K562 (cell line): ENCODE measurements at regions not wholly inside any gene's neighbourhood (a gene's known extent, or its start where the extent isn't known, plus 50 kb on each side); places are given as distances from the start of the nearest gene placed in this dataset.

Experiments
- ATAC-seq: fragments of 200-7000 bp; cut with Tn5 transposase; 3 replicates; pipeline ENCODE4 v1.9.1; 2020; ENCODE audit warnings: moderate library complexity
- BruUV-seq: library from RNA; stranded (reverse); fragments of 400-500 nt; replicated peaks from 2 replicates; lab custom pipeline; 2021; lab: Mats Ljungman, UMichigan
- CTCF ChIA-PET: fragments of 300-600 bp; formaldehyde crosslinking; extraction: SDS; loops from one replicate; lab custom pipeline; 2021; ENCODE audit warnings: low intra/inter-chr PET ratio; lab: Yijun Ruan, JAX
- POLR2A ChIA-PET: fragments of 300-600, 350-650 bp; sonication (Branson Sonifier 250); formaldehyde crosslinking; extraction: SDS; loops from one replicate; lab custom pipeline; 2021; ENCODE audit warnings: antibody characterized with exemption, inconsistent platforms; lab: Yijun Ruan, JAX
- DNase-seq, 4 experiments: peaks; one replicate each; pipeline versions ENCODE4 v3.0.0 to v3.0.0-alpha.2; 2011 to 2018; ENCODE audit warnings: low spot score in 3 of 4, mixed read lengths in 3 of 4; ENCODE audit errors: extremely low read depth in 1 of 4
- FAIRE-seq: peaks from 2 replicates; lab custom pipeline; 2011; peaks lifted over from hg19 to GRCh38; lab: Jason Lieb, UNC
- H2AFZ ChIP-seq: 2 replicates; pipeline ENCODE4 v1.6.0; 2011; ENCODE audit warnings: low read depth, low read length, control low read depth, inconsistent platforms
- H3K27ac ChIP-seq: fragments of 200-600 bp; 3 replicates; pipeline ENCODE4 v1.8.0; 2011; ENCODE audit warnings: low read depth, mild to moderate bottlenecking, control low read depth, inconsistent platforms, low read length, moderate library complexity, mixed read lengths; ENCODE audit errors: extremely low read depth
- H3K27me3 ChIP-seq, 2 experiments: fragments of 300-600 bp in 1 of 2; 2 replicates in 1 of 2; 3 replicates in 1 of 2; pipeline versions ENCODE4 v1.6.0 to v1.8.0; 2011; ENCODE audit warnings: inconsistent platforms in 2 of 2, low read length in 2 of 2, mild to moderate bottlenecking in 1 of 2, mixed read lengths in 1 of 2, moderate library complexity in 1 of 2; ENCODE audit not compliant: control insufficient read depth in 2 of 2, insufficient read depth in 2 of 2
- H3K36me3 ChIP-seq: fragments of 300-600 bp; 3 replicates; pipeline ENCODE4 v1.8.0; 2011; ENCODE audit warnings: mild to moderate bottlenecking, low read length, inconsistent platforms; ENCODE audit not compliant: control insufficient read depth, insufficient read depth
- H3K4me1 ChIP-seq, 2 experiments: fragments of 200-600 bp in 1 of 2; replicated peaks in 1 of 2; 2 replicates in 1 of 2; 3 replicates in 1 of 2; pipeline versions ENCODE4 v1.5.1 to v1.8.0; 2011; ENCODE audit warnings: inconsistent platforms in 2 of 2, low read length in 2 of 2, mild to moderate bottlenecking in 1 of 2, mixed read lengths in 1 of 2, moderate library complexity in 1 of 2; ENCODE audit not compliant: control insufficient read depth in 2 of 2, insufficient read depth in 2 of 2
- H3K4me2 ChIP-seq: 2 replicates; pipeline ENCODE4 v1.6.1; 2011; ENCODE audit warnings: low read length, control low read depth, inconsistent platforms, mixed read lengths; ENCODE audit not compliant: insufficient read depth
- H3K4me3 ChIP-seq: fragments of 200-600 bp; sonication (generic), shearing (Covaris generic); 2 replicates; pipeline ENCODE4 v1.5.1; 2016; ENCODE audit warnings: control low read depth, inconsistent platforms
- H3K79me2 ChIP-seq: fragments of 200-600 bp; 3 replicates; pipeline ENCODE4 v1.8.0; 2011; ENCODE audit warnings: low read length, inconsistent platforms; ENCODE audit not compliant: control insufficient read depth, insufficient read depth
- H3K9ac ChIP-seq, 2 experiments: 2 replicates each; pipeline versions ENCODE4 v1.6.0 to v1.6.1; 2011; ENCODE audit warnings: low read depth in 2 of 2, low read length in 2 of 2, control low read depth in 1 of 2, inconsistent platforms in 1 of 2, mild to moderate bottlenecking in 1 of 2, mixed read lengths in 1 of 2; ENCODE audit not compliant: insufficient read depth in 1 of 2
- H3K9me1 ChIP-seq: one replicate; pipeline ENCODE4 v1.6.0; 2011; ENCODE audit warnings: inconsistent platforms, mild to moderate bottlenecking, low read length, moderate library complexity; ENCODE audit not compliant: control insufficient read depth, insufficient read depth
- H3K9me3 ChIP-seq: replicated peaks from 2 replicates; pipeline ENCODE4 v1.5.1; 2011; ENCODE audit warnings: low read depth, low read length, inconsistent platforms; ENCODE audit not compliant: control insufficient read depth, insufficient read depth
- H4K20me1 ChIP-seq: replicated peaks from 2 replicates; pipeline ENCODE4 v1.6.1; 2011; ENCODE audit warnings: low read length, inconsistent platforms, mixed read lengths; ENCODE audit not compliant: control insufficient read depth, insufficient read depth
- BMI1 ChIP-seq: fragments of 150-350 bp; IDR thresholded peaks from 2 replicates; pipeline ENCODE4 v1.6.1; 2014; ENCODE audit warnings: low read length
- GABPA ChIP-seq: fragments of 200-800 bp; sonication (Bioruptor generic); conservative IDR thresholded peaks from 2 replicates; pipeline ENCODE4 v1.6.1; 2016; ENCODE audit warnings: low read depth, missing genetic modification characterization, missing compliant biosample characterization
- MAFK ChIP-seq: IDR thresholded peaks from 2 replicates; pipeline ENCODE4 v1.6.1; 2011; ENCODE audit warnings: low read length, improper control_type of control experiment
- NRF1 ChIP-seq, 2 experiments: fragments of 450-650 bp; IDR thresholded peaks in 1 of 2; conservative IDR thresholded peaks in 1 of 2; 2 replicates each; pipeline ENCODE4 v1.6.1; 2014; ENCODE audit warnings: mild to moderate bottlenecking in 2 of 2
- NUFIP1 ChIP-seq: fragments of 450-650 bp; IDR thresholded peaks from 2 replicates; pipeline ENCODE4 v1.6.1; 2018; ENCODE audit not compliant: partially characterized antibody
- SNRNP70 ChIP-seq: fragments of 200-400 bp; formaldehyde crosslinking; optimal IDR thresholded peaks from 2 replicates; pipeline ENCODE3; 2017; ENCODE audit warnings: low read depth, low read length
- SRF ChIP-seq, 2 experiments: fragments of 250-450, 450-650 bp in 1 of 2; sonication (Bioruptor Pico) in 1 of 2; sonication (generic) in 1 of 2; formaldehyde crosslinking; IDR thresholded peaks; 2 replicates each; pipeline versions ENCODE4 v1.5.0 to v1.5.1; 2020 to 2022; ENCODE audit warnings: mild to moderate bottlenecking in 1 of 2, missing genetic modification reagents in 1 of 2
- THRB ChIP-seq: fragments of 450-650 bp; formaldehyde crosslinking; conservative IDR thresholded peaks from 2 replicates; pipeline ENCODE4 v1.4.0; 2022; ENCODE audit warnings: mild to moderate bottlenecking, missing genetic modification characterization
- WGBS: fragments of 100-300 bp; shearing (Covaris generic); methylation state at CpG from one replicate; pipeline ENCODE4 v1.1.6; 2016; ENCODE audit warnings: low coverage, mixed read lengths; ENCODE audit not compliant: insufficient coverage; ENCODE audit errors: missing lambda C conversion rate; 5-methylcytosine and 5-hydroxymethylcytosine counted together
- in situ Hi-C: fragments of 300-500 bp; cut with MboI; formaldehyde crosslinking; loops from 4 replicates; pipeline ENCODE4 v1.15.0; 2018; ENCODE audit warnings: inconsistent platforms, mixed read lengths
- intact Hi-C: fragments of 100-400 bp; cut with micrococcal nuclease; formaldehyde crosslinking; loops from 2 replicates; pipeline ENCODE4 v1.14.2; 2022

DNA sequence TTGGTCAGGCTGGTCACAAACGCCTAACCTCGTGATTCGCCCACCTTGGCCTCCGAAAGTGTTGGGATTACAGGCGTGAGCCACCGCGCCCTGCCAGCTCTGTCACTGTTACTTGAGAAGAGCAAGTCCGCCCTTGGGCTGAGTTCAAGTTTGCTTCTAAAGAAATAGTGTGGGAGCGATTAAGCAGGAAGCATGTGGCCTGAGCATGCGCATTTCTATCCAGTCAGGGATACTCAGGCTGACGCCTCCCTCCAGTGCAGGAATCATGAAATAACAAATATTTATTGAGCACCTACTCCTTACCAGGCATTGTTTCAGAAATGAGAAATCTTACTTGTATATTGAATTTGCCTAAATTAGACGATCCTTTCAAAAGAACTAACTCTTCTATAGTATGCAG is 166.2 kb downstream of the EDN1 start:
- TF ChIP-seq SRF (CRISPR knock-in tag; IDR thresholded peaks at IDR 0.05) (no peak), GABPA (tag) (no peak), NUFIP1 (no peak), SNRNP70 (no peak), NRF1 (conservative IDR thresholded peaks at IDR 0.05 in 1 of 2, IDR thresholded peaks at IDR 0.05 in 1 of 2) (peak; percentile 82 to 86), THRB (CRISPR knock-in tag) (no peak), MAFK (no peak), BMI1 (no peak)
- TF ChIP-seq, all 486 proteins: peak for 1
- intact Hi-C loops (no loop called here), in situ Hi-C loops (no loop called here)
- POLR2A ChIA-PET, result no interaction called here
- Histone ChIP-seq H3K27ac (no peak overlapping the region), H3K9me3 (no peaks in the 10 kb centered on the region; the same call in 1 of the 2 replicates), H3K4me1 (no peaks in the 10 kb centered on the region), H3K27me3 (no peaks in the 10 kb centered on the region), H3K4me2 (no peak overlapping the region), H3K79me2 (no peaks in the 10 kb centered on the region), H3K9ac (peak overlapping the region in 1 of 2 experiments; percentile 65; a peak in 1 of 4 replicates), H3K36me3 (no peaks in the 10 kb centered on the region), H3K9me1 (no peaks in the 10 kb centered on the region), H4K20me1 (no peaks in the 10 kb centered on the region), H3K4me3 (no peak overlapping the region), H2AFZ (no peak overlapping the region)
- CTCF ChIA-PET, result no interaction called here
- DNase-seq (peak in 1 of 4 experiments; percentile 8), ATAC-seq (no peak), FAIRE-seq (no peak)
- WGBS, result 1% methylated on average over 12 of the region's 12 CpGs
- no TSS peak for BruUV-seq
